CD4-positive, alpha-beta T cell treated with Interleukin-6 at 100 ng/mL for 8 hours (primary cell): ENCODE measurements at regions not wholly inside any gene's neighbourhood (a gene's known extent, or its start where the extent isn't known, plus 50 kb on each side); places are given as distances from the start of the nearest gene placed in this dataset.
"Not testable (repeated sequence)": the region's sequence is repeated elsewhere in the genome, so short reads cannot be mapped to it uniquely, and the experiment has no call there.

Source experiments
- DNase-seq: peaks from one replicate; pipeline ENCODE4 v3.0.0-alpha.2; 2020; ENCODE audit warnings: mixed read lengths, low spot score

DNA sequence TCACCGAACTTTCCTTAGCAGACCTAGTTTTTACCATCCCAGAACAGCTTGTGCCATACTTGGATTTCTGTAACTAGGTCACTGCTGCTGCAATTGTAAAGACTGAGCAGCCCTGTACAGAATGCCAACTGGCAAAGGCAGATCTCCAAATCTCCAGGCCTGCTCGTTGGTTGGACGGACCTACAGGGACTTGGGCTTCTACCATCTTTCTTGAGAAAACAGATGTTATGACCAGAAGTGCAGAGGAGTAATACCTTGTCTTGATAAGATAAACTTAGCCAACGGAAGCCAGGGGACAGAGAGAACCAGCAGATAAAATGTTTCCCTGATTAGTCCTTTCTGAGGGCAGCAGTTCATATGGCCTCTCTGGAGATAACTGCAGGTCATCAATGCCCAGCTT, 304.1 kb downstream of the RFPL4B start:
- DNase-seq = no peak

DNA sequence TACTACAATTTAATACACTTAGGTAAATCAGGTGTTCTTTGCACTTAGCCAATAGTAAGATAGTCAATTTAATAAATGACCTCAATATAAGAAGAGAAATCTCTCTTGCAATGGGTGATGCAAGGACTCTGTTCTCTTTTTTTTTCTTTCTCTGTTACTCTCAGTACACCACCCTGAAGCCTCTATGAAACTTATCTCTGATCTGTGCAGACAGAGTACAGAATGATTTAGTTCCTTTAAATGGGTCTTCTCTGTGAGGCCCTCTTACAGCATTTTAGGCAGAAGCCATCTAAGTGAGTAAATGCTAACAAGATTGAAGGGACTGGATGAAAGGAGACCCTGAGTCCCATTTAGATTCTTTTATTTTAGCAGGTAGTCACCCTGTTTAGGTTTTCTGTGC, 312.8 kb downstream of the RFPL4B start:
- DNase-seq = no peak

DNA sequence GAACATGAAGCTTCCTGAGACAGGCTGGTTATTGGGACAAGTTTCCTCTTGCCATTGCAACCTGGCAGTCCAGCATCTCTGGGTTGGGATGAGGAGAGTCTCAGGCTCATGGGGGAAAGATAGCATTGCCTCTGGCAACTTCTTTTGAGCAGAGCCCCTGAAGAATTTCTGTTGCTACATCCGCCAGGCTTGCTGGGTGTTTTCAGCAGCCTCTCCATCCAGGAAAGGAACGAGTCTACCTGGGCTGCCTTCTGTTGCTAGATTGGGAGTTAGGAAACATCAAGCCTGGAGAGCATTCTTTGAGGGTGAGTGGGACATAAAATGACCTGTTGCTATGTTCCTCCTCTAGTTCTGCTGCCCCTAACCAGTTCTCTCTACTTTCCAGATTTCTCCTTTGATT, 313.5 kb downstream of the RFPL4B start:
- no peak for DNase-seq

DNA sequence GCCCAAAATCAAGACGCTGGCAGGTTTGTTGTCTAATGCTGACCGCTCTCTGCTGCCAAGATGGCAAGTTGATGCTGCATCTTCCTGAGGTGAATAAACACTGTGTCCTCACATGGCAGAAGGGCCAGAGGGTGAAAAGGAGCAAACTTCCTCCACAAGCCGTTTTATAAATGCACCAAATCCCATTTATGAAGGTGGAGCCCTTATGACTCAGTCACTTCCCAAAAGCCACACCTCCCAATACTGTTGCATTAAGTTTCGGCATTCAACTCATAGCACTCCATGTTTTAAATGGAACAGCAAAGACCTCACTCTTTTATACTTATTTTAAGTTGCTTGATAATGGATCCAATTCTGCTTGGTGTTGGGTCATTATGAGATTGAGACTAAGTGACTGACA, 316.6 kb downstream of the RFPL4B start:
- no peak for DNase-seq

DNA sequence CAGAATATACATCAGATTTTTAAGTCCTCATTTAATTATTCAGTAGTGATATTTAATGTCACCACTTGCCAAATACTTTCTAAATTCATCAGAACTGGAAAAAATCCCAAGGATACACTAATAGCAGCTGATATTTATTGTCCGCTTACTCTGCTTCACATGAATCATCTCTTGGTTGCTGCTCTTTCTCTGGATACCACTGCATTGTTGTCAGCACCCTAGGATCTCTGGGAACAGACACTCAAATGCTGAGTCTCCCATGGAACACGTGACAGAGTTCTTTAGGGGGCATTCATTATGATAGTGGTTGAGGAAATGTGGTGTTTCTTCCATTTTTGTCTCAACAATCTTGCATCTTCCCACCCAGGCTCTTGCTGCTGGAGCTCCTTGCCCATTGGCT, 318.0 kb downstream of the RFPL4B start:
- DNase-seq = no peak

DNA sequence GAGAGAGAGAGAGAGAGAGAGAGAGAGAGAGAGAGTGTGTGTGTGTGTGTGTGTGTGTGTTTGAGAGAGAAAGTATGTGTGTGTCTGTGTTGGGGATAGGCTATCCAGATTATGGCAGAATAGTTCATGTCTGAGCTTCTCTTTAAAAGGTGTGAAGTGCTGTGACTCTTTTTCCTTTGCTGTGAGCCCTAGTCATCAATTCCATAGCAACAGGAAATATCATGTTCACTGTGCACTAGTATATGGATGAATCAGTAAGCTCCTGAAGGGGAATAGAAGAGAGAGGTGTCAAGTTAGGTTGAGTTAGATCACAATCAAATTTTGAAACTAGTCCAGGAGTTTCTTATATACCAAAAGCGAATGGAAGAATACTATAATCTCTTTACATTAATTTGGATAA, 318.7 kb downstream of the RFPL4B start:
- no peak for DNase-seq

DNA sequence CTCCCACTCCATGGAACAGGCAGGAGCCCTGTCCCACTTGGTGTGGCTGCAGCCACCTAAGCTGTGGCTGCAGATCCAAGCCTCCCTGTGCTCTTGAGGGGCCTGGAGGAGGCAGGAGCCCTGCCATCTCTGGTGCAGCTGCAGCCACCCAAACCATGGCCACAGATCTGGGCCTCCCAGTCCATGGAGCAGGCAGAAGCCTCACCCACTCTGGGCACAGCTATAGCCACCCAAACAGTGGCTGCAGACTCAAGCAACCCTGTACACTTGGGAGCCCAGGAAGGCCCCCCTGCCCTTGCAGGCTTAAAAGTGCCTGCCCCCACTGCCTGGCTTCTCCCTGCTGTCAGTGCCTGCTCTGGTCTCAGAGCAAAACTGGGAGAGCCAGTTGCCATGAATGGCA, 320.3 kb downstream of the RFPL4B start:
- DNase-seq = no peak

DNA sequence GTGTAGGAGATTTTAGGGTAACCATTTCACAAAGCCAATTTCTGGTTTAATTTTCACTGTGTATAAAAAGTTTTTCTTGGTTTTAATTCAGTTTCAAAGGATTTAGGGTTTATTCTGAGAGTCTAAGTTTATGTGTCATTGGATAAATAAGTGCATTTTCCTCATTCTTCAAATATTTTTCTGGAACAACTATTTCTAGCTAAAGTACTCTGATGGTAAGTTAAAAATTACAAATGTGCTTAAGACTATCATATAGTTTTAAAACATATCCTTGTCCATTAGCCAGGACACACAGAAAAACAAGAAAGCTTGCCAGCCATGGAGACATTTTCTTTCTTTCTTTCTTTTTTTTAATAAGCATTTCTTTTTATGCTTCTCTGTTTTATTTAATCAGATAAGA, 333.0 kb downstream of the RFPL4B start:
- DNase-seq = no peak

DNA sequence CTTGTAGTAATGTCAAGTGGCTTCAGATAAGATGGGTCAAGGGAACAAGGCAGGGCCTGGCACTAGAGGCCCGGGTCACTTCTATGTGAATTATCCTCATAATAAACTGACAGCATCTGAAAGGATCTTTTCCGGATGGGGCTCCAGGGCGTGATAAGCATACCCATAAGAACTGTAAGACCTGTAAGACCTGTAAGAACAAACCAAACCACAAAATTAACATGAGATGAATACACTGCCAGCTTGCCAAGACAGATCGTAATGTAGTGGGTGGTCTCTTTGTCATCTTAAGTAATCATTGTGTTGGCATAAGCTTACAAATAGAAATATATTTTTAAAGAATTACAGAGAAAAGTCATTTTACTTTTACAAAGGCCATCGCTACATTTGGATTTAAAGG, 334.9 kb downstream of the RFPL4B start:
- no peak for DNase-seq

DNA sequence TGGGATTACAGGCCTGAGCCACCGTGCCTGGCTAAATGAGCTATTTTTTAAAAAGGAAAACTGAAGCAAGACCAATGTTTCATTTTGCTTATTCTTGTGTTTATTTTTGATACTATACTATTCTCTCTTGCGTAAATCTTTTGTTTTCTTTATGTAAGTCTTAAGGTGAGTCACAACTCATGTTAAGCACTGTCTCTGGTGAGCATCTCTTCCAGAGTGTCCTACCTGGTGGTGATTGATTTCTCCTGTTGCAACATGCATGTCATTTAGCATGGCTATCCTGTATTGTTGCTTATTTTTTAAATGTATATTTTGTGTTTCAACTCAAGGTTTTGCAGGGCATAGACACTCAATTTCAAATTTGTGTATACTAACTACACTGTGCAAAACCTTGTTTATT, 336.0 kb downstream of the RFPL4B start:
- DNase-seq = no peak

DNA sequence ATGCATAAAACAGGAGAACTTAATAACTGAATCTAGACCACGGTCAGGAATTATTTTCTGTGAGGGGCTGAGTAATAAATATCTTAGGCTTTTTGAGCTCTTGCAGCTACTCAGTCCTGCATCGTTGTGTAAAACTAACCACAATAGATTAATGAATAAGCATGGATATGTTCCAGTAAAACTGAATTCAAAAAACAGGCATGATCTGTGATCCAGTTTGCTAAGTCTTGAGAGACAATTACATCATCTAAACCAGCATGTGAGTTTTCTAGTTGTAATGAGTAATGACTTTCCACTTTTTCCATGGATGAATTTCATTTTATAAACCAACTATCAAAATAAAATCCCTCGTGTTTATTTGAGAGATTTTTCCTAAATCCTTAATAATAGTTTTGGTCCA, 336.8 kb downstream of the RFPL4B start:
- no peak for DNase-seq

DNA sequence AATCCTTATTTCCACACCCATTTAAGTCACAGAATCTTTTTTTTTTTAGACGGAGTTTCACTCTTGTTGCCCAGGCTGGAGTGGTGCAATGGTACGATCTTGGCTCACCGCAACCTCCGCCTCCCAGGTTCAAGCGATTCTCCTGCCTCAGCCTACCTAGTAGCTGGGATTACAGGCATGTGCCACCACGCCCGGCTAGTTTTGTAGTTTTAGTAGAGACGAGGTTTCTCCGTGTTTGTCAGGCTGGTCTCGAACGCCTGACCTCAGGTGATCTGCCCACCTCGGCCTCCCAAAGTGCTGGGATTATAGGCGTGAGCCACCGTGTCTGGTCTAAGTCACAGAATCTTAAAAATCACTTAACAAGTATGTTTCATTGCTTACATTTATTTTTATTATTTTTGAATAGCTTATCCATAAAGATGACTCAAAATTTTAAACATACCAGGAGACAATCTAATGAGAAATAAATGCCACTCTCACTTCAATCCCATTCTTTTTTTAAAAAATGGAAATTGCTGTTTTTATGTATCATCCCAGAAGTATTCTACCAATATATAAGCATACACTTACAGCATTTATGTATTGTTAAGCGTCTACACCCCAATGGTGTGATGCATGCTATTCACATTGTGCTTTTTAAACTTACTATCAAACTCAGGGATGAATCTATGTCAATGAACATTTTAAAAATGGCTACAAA, 338.5 kb downstream of the RFPL4B start:
- DNase-seq = not testable (repeated sequence)

DNA sequence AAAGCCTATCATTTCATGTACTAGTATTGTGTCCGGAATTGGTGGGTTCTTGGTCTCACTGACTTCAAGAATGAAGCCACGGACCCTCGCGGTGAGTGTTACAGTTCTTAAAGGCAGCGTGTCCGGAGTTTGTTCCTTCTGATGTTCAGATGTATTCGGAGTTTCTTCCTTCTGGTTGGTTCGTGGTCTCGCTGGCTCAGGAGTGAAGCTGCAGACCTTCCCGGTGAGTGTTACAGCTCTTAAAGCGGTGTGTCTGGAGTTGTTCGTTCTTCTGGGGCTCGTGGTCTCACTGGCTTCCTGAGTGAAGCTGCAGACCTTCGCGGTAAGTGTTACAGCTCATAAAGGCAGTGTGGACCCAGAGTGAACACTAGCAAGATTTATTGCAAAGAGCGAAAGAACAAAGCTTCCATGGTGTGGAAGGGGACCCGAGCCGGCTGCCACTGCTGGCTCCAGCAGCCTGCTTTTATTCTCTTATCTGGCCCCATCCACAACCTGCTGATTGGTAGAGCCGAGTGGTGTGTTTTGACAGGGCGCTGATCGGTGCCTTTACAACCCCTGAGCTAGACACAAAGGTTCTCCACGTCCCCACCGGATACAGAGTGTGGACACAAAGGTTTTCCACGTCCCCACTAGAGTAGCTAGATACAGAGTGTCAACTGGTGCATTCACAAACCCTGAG, 341.5 kb downstream of the RFPL4B start:
- not testable (repeated sequence) for DNase-seq

DNA sequence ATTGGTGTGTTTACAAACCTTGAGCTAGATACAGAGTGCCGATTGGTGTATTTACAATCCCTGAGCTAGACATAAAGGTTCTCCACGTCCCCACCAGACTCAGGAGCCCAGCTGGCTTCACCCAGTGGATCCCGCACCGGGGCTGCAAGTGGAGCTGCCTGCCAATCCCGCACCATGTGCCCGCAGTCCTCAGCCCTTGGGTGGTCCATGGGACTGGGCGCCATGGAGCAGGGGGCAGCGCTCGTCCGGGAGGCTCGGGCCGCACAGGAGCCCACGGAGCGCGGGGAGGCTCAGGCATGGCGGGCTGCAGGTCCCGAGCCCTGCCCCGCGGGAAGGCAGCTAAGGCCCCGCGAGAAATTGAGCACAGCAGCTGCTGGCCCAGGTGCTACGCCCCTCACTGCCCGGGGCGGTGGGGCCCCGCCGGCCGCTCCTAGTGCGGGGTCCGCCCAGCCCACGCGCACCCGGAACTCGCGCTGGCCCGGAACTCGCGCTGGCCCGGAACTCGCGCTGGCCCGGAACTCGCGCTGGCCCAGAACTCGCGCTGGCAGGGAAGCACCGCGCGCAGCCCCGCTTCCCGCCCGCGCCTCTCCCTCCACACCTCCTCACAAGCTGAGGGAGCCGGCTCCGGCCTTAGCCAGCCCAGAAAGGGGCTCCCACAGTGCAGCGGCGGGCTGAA, 342.2 kb downstream of the RFPL4B start:
- DNase-seq = not testable (repeated sequence)

DNA sequence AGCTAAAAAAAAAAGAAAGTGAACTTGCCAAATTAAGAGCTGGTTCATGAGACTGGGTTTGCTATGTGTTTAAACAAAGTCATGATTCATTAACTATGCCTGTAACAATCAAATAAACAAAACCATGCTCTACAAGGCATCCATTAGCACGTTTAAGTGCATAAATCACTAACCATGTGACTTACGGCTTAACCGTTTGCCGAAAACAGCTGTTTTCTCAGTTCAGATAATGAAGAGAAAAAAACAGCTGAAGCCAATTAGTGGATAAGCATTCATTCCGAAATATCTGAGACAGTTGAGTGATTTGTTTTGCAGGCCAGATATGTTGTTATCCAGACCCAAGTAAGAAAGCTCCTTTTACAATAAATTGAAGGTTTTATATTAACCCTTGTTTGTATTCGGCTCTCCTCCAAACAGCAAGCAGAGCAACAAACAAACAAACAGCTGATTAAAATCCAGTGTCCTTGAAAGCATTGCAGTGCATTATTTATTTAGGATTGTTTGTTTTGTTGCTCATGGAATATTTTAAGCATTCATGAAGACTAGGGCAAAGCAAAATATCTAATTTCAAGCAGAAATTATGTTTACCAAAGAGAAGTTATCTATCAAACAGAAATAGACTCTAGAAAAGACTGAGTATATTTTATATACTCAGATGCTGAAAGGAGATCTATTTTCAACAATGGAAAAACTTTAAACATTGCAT, 343.5 kb downstream of the RFPL4B start:
- DNase-seq = no peak

DNA sequence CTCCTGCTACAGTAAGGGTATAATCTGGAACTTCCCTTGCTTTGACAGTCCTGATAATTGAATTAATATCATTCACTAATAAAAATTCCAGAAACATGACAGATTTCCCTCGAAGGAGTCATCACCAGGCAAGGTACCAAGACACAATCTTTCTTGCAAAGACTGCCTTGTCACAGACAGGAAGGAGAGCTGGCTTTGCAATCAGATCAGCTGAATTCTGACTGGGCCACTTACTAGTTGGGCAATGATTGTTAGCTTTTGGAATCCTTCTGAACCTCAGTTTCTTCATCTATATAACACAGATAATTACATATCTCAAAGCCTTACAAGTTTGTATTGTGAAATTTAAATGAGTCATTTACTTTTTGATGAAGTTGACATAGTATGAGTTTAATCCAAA, 344.2 kb downstream of the RFPL4B start:
- no peak for DNase-seq

DNA sequence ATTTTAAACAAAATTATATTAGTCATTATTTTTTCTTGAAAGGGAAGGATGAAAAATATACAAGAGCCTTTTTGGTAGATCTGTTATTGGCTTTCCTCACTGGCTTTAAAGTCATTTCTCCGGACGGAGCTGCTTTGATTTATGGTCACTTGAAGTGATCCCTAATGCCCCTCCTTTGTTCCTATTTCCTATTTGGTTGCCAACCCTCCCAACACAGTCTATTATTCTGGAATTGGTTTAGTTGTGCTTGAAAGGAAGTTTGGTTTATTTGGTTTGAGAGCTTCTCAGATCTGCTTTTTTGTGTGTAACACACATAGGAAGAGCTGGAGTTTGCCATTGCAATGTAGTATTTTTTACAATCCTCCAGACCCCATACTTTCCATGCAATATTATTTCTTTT, 347.9 kb downstream of the RFPL4B start:
- no peak for DNase-seq

DNA sequence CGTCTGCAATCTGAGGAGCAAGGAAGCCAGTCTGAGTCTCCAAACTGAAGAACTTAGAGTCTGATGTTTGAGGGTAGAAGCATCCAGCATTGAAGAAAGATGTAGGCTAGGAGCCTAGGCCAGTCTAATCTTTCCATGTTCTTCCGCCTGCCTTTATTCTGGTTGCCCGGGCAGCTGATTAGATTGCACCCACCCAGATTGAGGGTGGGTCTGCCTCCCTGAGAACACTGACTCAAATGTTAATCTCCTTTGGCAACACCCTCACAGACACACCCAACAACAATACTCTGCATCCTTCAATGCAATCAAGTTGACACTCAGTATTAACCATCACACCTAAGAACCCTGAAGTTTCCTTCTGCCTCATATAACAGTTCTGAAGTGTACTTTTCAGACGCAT, 350.1 kb downstream of the RFPL4B start:
- no peak for DNase-seq

DNA sequence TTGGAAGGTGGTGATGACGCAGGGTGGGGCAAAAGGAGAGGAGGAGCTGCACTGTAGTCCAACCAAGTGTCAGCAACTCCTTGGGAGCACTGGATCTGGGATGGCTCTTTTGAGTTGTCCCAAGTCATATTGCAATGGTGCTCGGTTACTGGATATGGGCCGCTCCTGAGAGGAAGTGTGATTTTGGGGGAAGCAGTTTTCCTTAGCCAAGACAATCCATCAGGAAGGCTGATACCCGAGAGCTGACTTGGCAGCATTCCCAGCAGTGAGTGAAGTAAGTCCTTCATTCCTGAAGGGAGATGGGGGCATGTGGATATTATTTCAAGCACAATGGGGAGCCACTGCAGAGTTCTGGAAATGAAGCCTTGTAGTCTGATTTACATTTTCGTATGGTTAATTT, 354.1 kb downstream of the RFPL4B start:
- DNase-seq = no peak

DNA sequence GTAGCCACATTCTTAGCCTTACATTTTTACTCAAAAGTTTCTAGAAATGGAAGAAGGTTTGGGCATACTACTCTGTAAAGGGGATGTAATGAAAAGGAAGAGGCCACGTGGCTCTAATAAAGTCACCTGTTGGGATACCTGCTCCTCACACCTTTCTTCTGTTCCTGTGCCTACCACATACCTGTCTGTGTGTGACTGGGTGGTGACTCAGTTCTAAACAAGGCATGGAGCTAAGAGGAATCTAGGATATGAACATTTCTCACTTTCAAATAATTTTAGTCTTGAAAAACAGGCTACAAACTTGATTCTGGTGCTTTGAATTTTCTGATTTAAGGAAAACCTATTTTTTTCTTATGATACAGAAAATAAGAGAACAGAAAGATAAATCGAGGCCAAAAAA, 363.6 kb downstream of the RFPL4B start:
- no peak for DNase-seq

DNA sequence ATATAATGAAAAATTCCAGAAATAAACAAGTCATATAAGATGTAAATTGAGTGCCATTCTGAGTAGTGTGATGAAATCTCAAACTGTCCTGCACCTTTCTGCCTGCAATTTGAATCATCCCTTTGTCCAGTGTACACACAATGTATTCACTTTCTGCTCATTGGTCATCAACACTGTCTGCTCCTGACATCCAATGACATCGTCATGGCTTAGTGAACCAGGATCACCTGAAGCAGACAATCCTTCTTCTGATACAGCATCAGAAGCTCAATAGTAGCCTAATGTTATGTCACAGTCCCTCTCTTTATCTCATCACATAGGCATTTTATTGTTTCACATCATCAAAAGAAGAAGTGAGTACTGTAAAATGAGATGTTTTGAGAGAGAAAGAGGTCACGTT, 366.3 kb downstream of the RFPL4B start:
- DNase-seq = no peak

DNA sequence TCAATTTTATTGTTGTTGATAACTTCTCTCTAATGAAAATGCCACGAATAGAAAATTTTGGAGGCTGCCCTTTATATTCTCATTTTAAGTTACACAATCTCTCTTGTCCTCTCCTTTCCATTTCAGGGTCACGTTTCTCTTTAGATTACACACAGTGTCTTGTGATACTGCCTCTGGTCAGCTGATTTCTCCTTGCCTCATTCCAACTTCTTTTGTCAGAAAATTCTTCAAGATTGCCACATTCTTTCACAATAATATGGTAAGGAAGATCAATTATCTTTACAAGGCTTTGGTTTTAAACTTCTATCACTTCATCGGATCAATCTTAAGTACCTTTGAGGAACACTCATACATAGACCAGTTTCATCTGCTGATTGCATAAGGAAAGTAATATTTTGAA, 370.3 kb downstream of the RFPL4B start:
- DNase-seq = no peak

DNA sequence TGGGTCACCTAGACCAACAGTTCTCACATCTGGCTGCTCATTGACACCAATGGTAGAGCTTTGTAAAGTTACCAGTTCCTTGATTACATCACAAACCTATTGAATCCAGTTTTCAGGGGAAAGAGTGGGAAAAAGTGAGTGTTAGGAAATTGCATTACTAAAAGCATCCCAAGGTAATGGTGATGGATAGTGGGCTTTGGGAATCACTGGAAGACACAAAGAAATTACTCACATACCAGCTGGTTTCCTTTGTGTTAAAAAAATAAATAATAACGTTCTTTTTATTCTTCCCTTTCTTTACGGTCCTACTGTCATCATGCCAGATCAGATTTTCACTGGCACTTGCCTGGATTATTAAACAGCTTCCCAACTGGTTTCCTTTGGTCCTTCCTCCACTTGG, 370.7 kb downstream of the RFPL4B start:
- no peak for DNase-seq
